C4-2B (cell line): ENCODE measurements at regions not wholly inside any gene's neighbourhood (a gene's known extent, or its start where the extent isn't known, plus 50 kb on each side); places are given as distances from the start of the nearest gene placed in this dataset.
A peak's percentile ranks its signal among the peaks of the same experiment; 100 is the strongest.
"Not testable (repeated sequence)": the region's sequence is repeated elsewhere in the genome, so short reads cannot be mapped to it uniquely, and the experiment has no call there.

Experiments used
- H3K27ac ChIP-seq: fragments of 450-650 bp; 2 replicates; pipeline ENCODE4 v1.5.1; 2017
- ZFX ChIP-seq: fragments of 450-650 bp; IDR thresholded peaks from 2 replicates; pipeline ENCODE4 v1.6.1; 2017
- TF ChIP-seq, protein P1 (sequence below): fragments of 450-650 bp; conservative IDR thresholded peaks from 2 replicates; pipeline ENCODE4 v1.5.1; 2017; ENCODE audit warnings: mild to moderate bottlenecking

DNA sequence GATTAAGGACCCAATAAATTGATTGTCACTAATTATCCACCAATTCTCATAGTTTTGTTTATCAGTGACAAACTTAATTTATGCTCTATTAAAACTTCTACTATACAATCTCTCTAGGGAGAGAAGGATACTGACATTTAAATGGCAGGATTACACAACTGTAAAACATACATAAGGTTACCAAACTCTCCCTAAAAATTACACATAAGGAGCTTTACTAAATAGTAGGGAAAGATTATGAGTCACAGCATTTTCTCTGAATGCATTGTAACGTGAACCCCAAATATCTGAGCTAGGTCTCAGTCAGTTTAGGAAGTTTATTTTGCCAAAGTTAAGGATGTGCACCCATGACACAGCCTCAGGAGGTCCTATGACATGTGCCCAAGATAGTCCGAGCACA, 2140.6 kb downstream of the NCAM2 start:
- H3K27ac ChIP-seq, result no peak overlapping the region
- TF ChIP-seq ZFX, result no peak
- TF ChIP-seq, protein P1, sequence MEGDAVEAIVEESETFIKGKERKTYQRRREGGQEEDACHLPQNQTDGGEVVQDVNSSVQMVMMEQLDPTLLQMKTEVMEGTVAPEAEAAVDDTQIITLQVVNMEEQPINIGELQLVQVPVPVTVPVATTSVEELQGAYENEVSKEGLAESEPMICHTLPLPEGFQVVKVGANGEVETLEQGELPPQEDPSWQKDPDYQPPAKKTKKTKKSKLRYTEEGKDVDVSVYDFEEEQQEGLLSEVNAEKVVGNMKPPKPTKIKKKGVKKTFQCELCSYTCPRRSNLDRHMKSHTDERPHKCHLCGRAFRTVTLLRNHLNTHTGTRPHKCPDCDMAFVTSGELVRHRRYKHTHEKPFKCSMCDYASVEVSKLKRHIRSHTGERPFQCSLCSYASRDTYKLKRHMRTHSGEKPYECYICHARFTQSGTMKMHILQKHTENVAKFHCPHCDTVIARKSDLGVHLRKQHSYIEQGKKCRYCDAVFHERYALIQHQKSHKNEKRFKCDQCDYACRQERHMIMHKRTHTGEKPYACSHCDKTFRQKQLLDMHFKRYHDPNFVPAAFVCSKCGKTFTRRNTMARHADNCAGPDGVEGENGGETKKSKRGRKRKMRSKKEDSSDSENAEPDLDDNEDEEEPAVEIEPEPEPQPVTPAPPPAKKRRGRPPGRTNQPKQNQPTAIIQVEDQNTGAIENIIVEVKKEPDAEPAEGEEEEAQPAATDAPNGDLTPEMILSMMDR, result no peak

DNA sequence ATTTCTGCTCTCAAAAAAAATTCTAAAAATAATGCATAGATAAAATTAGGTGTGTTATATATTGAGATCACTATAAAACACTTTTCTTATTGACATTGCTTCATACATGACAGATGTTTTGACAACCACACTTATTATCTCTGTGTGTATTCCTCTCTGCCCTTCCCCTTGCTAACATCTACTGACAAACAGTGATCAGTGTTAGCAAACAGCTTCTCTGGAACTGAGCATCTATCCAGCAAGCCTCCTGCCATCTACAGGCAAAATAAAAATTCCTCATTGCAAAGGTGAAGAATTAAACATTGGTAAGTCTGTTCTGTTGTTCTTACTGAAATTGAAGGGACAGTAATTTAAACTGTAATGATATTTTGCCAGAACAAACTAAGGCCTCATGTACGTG, 2153.9 kb downstream of the NCAM2 start:
- H3K27ac ChIP-seq, result no peak overlapping the region
- TF ChIP-seq ZFX, result no peak
- TF ChIP-seq, protein P1, result peak; percentile 50

DNA sequence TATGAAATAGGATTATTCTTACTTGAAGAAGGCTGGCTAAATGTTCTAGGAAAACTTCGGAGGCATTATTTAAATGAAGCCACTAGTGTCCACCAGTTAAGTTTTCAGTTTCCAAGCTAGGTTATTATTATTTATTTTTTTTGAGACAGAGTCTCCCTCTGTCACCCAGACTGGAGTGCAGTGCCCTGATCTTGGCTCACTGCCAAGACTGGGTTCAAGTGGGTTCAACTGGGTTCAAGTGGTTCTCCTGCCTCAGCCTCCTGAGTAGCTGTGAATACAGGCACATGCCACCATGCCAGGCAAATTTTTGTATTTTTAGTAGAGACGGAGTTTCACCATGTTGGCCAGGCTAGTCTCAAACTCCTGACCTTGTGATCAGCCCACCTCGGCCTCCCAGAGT, 2155.6 kb downstream of the NCAM2 start:
- H3K27ac ChIP-seq, result not testable (repeated sequence)

DNA sequence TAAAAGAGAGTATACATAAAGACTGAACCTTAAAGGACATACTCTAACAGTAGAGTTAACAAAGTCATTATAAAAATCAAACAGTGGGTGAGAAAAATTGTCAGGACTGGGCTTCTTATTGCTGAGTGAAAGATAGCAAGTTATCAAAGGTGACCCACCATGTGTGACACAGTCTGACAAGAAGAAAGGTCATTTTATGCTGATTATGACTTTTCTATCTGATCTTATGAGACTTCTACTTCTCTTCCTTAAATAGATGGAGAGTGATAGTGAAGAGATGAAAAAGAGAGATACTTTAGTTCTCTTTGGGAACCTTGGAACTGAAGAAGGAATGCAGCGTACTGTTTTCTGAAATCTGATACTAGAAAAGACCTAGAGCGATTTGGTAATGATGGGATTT, 2157.1 kb downstream of the NCAM2 start:
- no peak overlapping the region for H3K27ac ChIP-seq
- no peak for TF ChIP-seq ZFX
- TF ChIP-seq, protein P1, result no peak

DNA sequence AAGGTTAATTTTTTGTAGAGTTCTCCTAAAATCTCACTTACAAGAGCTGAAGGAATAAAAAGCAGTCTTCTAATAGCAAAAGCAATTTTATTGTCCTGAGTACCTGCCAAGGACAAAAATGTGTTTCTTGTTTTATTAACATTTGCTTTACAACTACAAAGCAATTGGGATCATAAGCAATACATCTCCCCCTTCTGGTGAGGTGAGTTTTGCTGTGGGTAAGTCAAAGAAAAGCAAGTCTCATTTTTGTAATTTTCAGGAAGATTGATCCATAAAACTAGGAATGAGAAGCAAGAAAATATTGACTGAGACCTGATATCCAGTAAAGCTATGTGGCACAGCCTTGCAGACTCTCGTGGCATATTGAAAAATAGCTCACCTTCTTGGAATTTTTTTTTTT, 2162.7 kb downstream of the NCAM2 start:
- H3K27ac ChIP-seq, result no peak overlapping the region
- no peak for TF ChIP-seq ZFX
- TF ChIP-seq, protein P1, result peak; percentile 74

DNA sequence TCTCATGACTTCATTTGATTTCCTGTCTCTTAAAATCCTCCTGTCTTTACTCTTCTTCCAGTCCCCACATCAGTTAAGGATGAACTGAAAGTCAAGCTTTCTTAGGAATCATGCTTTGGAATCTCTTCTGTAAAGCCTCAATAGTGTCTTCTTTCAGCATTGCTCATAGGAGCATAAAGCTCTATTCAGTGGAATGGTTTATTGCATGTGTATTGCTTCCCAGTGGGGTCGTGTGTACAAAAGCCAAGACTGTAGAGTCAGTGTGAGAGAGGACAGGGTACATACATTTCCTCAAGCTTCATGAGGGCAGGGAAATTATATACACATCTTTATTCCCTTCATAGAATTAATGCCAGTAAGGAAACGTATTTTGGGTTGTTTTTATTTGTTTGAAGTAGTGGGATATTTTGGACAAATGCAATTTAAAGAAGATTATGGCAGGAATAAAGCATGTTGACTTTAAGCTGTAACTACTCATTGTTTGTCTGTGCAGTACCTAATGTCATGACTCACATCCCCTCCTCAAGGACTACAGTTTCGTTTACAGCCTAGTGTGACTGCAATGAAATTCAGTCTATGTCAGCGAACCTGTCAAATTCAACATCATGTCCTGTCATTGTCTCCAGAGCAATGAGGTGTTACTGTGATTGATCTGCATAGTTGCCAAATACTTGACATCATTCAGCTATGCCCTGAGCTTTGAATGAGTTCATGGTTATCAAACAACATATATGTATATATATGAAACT, 2164.2 kb downstream of the NCAM2 start:
- H3K27ac ChIP-seq, result no peak overlapping the region
- no peak for TF ChIP-seq ZFX
- TF ChIP-seq, protein P1, result no peak
